A673 (cell line): ENCODE measurements at regions not wholly inside any gene's neighbourhood (a gene's known extent, or its start where the extent isn't known, plus 50 kb on each side); places are given as distances from the start of the nearest gene placed in this dataset.

Experiments used
- BruUV-seq: library from RNA; stranded (reverse); fragments of 400-500 nt; replicated peaks from 2 replicates; lab custom pipeline; 2021; lab: Mats Ljungman, UMichigan
- CTCF ChIA-PET: fragments of 300-600 bp; sonication (Branson Sonifier 250); formaldehyde crosslinking; loops from one replicate; lab custom pipeline; 2022; ENCODE audit warnings: antibody characterized with exemption; lab: Charles Lee
- POLR2A ChIA-PET: fragments of 300-600 bp; sonication (Branson Sonifier 250); formaldehyde crosslinking; loops from one replicate; lab custom pipeline; 2022; ENCODE audit warnings: antibody characterized with exemption; ENCODE audit not compliant: low non-redundant PET; lab: Charles Lee
- DNase-seq: peaks from one replicate; pipeline ENCODE4 v3.0.0-alpha.2; 2015; ENCODE audit warnings: low spot score
- H3K27ac ChIP-seq: fragments of 200-600 bp; sonication (generic); 2 replicates; pipeline ENCODE4 v1.5.1; 2016; ENCODE audit warnings: mixed run types, low read depth, mild to moderate bottlenecking, mixed read lengths, antibody characterized with exemption, low read length; ENCODE audit not compliant: poor library complexity, severe bottlenecking
- H3K27me3 ChIP-seq: fragments of 200-600 bp; sonication (generic); replicated peaks from 2 replicates; pipeline ENCODE4 v1.6.1; 2017; ENCODE audit warnings: mixed run types, low read depth, mild to moderate bottlenecking, mixed read lengths, antibody characterized with exemption, low read length; ENCODE audit not compliant: insufficient read depth, poor library complexity
- H3K36me3 ChIP-seq: fragments of 200-600 bp; sonication (generic); 2 replicates; pipeline ENCODE4 v1.6.1; 2016; ENCODE audit warnings: mixed run types, mild to moderate bottlenecking, mixed read lengths, antibody characterized with exemption, low read length; ENCODE audit not compliant: insufficient read depth, poor library complexity, severe bottlenecking
- H3K4me1 ChIP-seq: fragments of 200-600 bp; sonication (generic); 2 replicates; pipeline ENCODE4 v1.6.1; 2017; ENCODE audit warnings: mixed run types, mild to moderate bottlenecking, mixed read lengths, antibody characterized with exemption, low read length; ENCODE audit not compliant: insufficient read depth, poor library complexity, severe bottlenecking
- H3K4me3 ChIP-seq: fragments of 200-600 bp; sonication (generic); 2 replicates; pipeline ENCODE4 v1.5.1; 2016; ENCODE audit warnings: low read depth, mixed run types, mild to moderate bottlenecking, mixed read lengths, low read length; ENCODE audit not compliant: poor library complexity, severe bottlenecking
- H3K9me3 ChIP-seq: fragments of 200-600 bp; sonication (generic); 2 replicates; pipeline ENCODE4 v1.6.1; 2016; ENCODE audit warnings: mixed run types, low read depth, mild to moderate bottlenecking, mixed read lengths, antibody characterized with exemption, low read length; ENCODE audit not compliant: poor library complexity, severe bottlenecking
- EZH2 ChIP-seq: fragments of 200-600 bp; sonication (generic); IDR thresholded peaks from 2 replicates; pipeline ENCODE4 v1.6.1; 2017; ENCODE audit warnings: borderline replicate concordance, low read depth, mild to moderate bottlenecking, mixed read lengths, antibody characterized with exemption, low read length; ENCODE audit not compliant: poor library complexity, severe bottlenecking
- intact Hi-C: fragments of 100-400 bp; cut with micrococcal nuclease; formaldehyde crosslinking; loops from one replicate; pipeline ENCODE4 v1.10.0; 2022; ENCODE audit not compliant: unreplicated experiment
- TF ChIP-seq, protein P1 (sequence below): fragments of 300-800, 200-600 bp; sonication (generic); conservative IDR thresholded peaks from 2 replicates; pipeline ENCODE4 v1.5.1; 2017; ENCODE audit warnings: low read depth, mild to moderate bottlenecking, antibody characterized with exemption, low read length, moderate library complexity, mixed read lengths

DNA sequence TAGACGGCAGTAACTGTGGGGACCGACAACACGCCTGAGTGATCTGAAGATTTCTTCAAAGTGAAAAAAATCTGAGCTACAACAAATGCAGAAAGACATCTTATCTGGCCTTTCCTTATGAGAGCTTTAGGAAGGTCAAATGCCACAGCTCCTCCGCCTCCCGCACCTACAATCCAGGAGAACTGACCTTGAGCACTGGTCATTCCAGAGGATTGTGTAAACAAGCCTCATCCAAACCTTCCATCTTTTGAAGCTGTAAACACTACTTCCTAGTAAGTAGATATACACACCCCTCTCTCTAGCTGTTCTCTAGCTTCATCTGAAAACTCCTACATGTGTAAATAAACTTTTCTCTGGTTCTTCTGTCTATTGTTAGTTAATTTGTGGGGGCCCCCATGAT is 76.9 kb downstream of the CD24 start:
- Histone ChIP-seq H3K27me3 (peaks cover 5% of the 10 kb centered on the region), H3K27ac (no peak overlapping the region), H3K9me3 (no peaks in the 10 kb centered on the region), H3K36me3 (no peaks in the 10 kb centered on the region), H3K4me3 (no peak overlapping the region), H3K4me1 (no peaks in the 10 kb centered on the region)
- ChIA-PET CTCF (no interaction called here), POLR2A (no interaction called here)
- intact Hi-C loops, result no loop called here
- DNase-seq, result no peak
- BruUV-seq, result no TSS peak
- TF ChIP-seq, protein P1, sequence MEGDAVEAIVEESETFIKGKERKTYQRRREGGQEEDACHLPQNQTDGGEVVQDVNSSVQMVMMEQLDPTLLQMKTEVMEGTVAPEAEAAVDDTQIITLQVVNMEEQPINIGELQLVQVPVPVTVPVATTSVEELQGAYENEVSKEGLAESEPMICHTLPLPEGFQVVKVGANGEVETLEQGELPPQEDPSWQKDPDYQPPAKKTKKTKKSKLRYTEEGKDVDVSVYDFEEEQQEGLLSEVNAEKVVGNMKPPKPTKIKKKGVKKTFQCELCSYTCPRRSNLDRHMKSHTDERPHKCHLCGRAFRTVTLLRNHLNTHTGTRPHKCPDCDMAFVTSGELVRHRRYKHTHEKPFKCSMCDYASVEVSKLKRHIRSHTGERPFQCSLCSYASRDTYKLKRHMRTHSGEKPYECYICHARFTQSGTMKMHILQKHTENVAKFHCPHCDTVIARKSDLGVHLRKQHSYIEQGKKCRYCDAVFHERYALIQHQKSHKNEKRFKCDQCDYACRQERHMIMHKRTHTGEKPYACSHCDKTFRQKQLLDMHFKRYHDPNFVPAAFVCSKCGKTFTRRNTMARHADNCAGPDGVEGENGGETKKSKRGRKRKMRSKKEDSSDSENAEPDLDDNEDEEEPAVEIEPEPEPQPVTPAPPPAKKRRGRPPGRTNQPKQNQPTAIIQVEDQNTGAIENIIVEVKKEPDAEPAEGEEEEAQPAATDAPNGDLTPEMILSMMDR, result no peak
- TF ChIP-seq EZH2, result no peak

DNA sequence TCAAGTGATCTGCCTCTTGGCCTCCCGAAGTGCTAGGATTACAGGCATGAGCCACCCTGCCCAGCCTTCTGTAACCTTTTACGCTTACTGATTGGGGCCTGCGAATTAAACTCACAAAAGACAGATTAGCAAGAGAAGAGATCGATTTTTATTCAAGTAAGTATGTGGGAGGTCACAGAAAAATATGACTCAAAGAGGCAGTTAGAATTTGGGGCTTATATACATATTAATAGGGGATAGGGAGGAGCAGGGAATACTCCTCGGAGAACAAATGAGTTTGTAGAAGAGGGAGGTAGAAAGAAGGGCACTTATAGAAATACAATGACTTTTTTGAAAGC is 78.9 kb downstream of the CD24 start:
- no peak overlapping the region for H3K4me3 ChIP-seq
- CTCF ChIA-PET, result no interaction called here

DNA sequence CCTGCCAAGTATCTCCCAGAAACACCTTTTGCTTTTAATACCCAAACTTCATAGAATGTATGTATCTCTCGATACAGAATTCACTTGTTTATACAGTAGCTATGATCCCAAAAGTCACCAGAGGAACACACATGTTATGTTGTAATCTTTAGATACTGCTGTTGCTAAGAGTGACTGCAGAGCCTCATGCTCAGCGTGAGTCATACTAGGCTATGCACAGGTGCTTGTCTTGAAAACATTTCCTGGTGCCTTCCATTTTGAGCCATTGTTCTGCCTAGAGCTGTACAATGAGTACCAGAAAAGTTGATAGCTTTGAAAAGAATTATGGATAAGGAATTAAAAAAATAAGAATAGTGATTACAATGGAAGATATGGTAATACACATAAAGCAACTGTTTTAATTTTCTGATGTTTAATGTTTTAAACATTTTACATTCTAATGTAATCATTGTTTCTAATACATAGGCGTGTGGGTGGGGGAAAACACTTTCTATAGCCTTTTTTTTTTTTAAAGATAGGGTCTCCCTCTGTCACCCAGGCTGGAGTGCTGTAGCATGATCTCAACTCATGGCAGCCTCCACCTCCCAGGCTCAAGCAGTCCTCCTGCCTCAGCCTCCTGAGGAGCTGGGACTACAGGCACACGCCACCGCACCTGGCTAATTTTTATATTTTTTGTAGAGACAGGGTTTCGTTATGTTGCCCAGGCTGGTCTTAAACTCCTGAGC is 79.4 kb downstream of the CD24 start:
- ChIA-PET CTCF (no interaction called here), POLR2A (no interaction called here)

More for the DNA sequence above, 78.9 kb downstream of the CD24 start:
- intact Hi-C loops, result no loop called here
- Histone ChIP-seq H3K27me3 (peaks cover 5% of the 10 kb centered on the region), H3K27ac (no peak overlapping the region), H3K9me3 (no peaks in the 10 kb centered on the region), H3K4me1 (no peaks in the 10 kb centered on the region), H3K36me3 (no peaks in the 10 kb centered on the region)
- TF ChIP-seq, protein P1, result no peak
- TF ChIP-seq EZH2, result no peak
- BruUV-seq, result no TSS peak
- POLR2A ChIA-PET, result no interaction called here
- DNase-seq, result no peak

More for the DNA sequence above, 79.4 kb downstream of the CD24 start:
- Histone ChIP-seq H3K9me3 (no peaks in the 10 kb centered on the region), H3K27me3 (peaks cover 5% of the 10 kb centered on the region), H3K4me1 (no peaks in the 10 kb centered on the region), H3K27ac (no peak overlapping the region), H3K4me3 (no peak overlapping the region), H3K36me3 (no peaks in the 10 kb centered on the region)
- DNase-seq, result no peak
- TF ChIP-seq EZH2, result no peak
- TF ChIP-seq, protein P1, result no peak
- intact Hi-C loops, result no loop called here
- BruUV-seq, result no TSS peak
